HG02759 (cell line): ENCODE measurements at regions not wholly inside any gene's neighbourhood (a gene's known extent, or its start where the extent isn't known, plus 50 kb on each side); places are given as distances from the start of the nearest gene placed in this dataset.
"Not testable (repeated sequence)": the region's sequence is repeated elsewhere in the genome, so short reads cannot be mapped to it uniquely, and the experiment has no call there.

Experiments
- ATAC-seq: cut with Tn5 transposase; IDR thresholded peaks from one replicate; pipeline ENCODE4 v1.9.1; 2021; ENCODE audit warnings: mild to moderate bottlenecking, moderate library complexity; ENCODE audit not compliant: unreplicated experiment

DNA sequence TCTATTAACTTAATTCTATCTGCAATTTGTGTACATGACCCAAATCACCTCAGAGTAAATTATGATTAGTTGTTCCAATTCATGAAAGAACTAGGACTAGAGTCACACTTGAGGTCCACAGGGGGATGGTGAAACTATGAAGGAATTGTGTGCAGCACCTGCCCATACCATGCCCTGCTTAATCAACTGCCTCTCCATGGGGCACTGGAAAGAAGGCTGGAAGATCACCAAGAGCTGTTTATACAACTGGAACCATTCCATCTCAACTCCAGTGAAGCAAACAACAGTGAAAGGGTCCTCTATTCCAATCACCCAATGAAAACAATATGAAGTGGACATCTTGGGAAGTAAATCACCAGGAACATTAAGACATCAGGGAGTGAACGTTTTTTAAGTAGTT is 98.7 kb upstream of the SEMA3D start:
- no peak for ATAC-seq

DNA sequence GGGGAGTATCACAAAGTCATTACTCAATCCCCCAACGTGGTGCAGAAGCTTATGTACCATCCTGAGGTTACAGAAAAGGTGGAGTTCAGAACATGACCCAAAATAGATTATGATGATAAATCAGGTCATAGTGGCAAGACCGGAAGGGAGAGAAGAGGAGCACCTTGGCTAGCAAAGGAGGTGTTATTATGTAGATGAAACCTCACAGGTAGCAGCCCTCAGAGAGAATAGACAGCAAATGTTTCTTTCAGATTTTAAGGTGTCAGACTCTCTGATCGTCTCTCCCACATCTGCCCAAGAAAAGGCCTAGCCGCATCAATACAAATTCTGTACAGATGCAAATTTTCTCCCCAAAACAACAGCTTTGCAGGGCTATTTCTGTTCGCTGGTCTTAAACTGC is 88.3 kb upstream of the SEMA3D start:
- ATAC-seq = no peak

DNA sequence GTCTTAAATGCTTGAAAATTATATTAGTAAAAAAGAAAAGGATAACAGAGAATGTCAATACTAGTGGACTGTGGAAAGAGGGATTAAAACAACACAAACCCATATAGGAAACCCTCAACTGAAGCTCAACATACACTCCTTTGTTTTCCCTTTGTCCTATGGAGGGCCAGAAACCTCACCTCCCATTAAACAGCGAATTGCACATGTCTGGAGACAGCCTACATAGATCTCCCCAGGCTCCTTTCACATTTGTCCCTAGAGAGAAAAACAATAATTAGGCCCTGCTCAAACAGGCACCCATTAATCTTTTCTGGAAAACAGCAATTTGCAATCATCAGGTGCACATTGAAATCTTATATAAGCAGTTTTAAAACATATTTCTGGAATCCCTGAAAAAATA is 87.6 kb upstream of the SEMA3D start:
- ATAC-seq = no peak

DNA sequence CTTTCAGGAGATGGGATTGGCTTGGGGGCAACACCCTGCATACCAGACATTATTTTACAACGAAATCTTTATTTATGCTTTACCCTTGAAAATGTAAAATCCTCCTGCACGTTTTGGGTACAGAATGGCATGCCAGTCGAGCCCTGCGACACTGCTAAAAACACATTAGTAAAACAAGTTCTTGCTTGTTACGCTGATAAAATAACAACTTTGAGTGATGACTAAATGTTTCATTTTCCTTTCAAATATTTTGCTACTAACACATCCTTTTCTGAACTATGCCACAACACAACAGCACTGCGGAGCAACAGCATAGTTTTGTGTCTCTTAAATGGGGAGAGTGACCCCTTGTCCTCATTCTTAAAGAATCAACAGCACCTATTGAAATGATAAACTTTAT is 76.0 kb upstream of the SEMA3D start:
- no peak for ATAC-seq

DNA sequence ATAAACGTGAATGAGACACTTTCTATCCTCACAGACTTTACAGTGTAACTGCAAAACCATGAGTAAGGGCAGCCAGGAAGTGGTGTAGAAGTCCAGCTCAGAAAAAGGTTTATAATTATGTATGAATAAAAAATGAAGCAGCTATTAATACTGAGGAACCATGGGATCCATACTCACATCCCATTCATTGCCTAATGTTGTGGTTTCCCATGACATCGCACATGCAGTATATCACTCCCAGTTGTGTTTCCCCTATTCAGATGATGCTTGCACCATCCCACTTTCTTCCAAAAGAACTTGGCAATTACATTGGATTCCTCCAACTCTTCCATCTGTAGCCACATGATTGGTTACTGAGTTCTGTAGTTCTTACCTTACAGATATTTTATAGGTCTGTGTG is 74.5 kb upstream of the SEMA3D start:
- ATAC-seq = no peak

DNA sequence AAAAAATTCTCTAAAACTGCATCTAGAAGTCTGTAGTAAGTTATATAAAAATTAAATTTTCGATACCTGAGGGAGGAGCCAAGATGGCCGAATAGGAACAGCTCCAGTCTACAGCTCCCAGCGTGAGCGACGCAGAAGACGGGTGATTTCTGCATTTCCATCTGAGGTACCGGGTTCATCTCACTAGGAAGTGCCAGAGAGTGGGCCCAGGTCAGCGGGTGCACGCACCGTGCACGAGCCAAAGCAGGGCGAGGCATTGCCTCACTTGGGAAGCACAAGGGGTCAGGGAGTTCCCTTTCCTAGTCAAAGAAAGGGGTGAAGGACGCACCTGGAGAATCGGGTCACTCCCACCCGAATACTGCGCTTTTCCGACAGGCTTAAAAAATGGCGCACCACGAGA is 62.9 kb upstream of the SEMA3D start:
- not testable (repeated sequence) for ATAC-seq

DNA sequence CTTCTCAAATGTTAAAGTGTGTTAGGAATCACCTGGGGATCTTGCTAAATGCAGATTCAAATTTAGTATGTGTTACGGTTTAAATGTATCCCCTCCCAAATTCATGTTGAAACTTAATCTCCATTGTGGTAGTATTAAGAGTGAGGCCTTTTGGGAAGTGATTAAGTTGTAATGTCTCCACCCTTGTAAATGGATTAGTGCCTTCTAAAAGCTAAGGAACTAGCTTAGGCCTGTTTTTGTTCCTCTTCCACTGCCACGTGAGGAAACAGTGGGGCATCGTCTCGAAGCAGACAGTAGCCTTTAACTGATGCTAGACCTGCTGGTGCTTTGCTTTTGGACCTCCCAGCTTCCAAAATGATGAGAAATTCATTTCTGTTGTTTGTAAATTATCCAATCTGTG is 52.3 kb upstream of the SEMA3D start:
- ATAC-seq = no peak

DNA sequence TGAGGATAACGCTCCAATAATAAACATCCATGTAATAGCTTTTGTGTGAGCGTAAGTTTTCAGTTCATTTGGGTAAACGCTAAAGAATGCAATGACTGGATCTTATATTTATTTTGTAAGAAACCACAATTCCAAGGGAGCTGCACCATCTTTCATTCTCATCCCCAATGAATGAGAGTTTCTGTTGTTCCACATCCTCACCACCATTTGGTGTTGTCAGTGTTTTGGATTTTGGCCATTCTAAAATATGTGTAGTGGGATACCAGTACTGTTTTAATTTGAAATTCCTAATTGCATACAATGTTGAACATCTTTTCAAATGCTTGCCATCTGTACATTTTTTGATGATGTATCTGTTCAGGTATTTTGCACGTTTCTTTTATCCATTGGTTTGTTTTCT is 50.9 kb upstream of the SEMA3D start:
- no peak for ATAC-seq
